HFFc6 (cell line): ENCODE measurements at regions not wholly inside any gene's neighbourhood (a gene's known extent, or its start where the extent isn't known, plus 50 kb on each side); places are given as distances from the start of the nearest gene placed in this dataset.
"Not testable (repeated sequence)": the region's sequence is repeated elsewhere in the genome, so short reads cannot be mapped to it uniquely, and the experiment has no call there.

Experiments
- DNase-seq: peaks from one replicate; pipeline ENCODE4 v3.0.0-alpha.2; 2018
- H3K27ac Mint-ChIP-seq: 2 replicates; pipeline ENCODE4 v1.8.0; 2020; ENCODE audit warnings: mild to moderate bottlenecking, mixed read lengths
- H3K27me3 Mint-ChIP-seq: 2 replicates; pipeline ENCODE4 v1.8.0; 2021; ENCODE audit warnings: mild to moderate bottlenecking, moderate library complexity, mixed read lengths; ENCODE audit not compliant: insufficient read depth
- H3K36me3 Mint-ChIP-seq: 2 replicates; pipeline ENCODE4 v1.8.0; 2021; ENCODE audit warnings: low read depth, mixed read lengths
- H3K4me1 Mint-ChIP-seq: 2 replicates; pipeline ENCODE4 v1.8.0; 2020; ENCODE audit warnings: low read depth, mixed read lengths
- H3K4me3 Mint-ChIP-seq: 2 replicates; pipeline ENCODE4 v1.8.0; 2020; ENCODE audit warnings: mild to moderate bottlenecking, moderate library complexity, mixed read lengths
- H3K9me3 Mint-ChIP-seq: 2 replicates; pipeline ENCODE4 v1.8.0; 2020; ENCODE audit warnings: mild to moderate bottlenecking, mixed read lengths
- TF ChIP-seq, protein P1 (sequence below): fragments of 200-600 bp; sonication (generic); IDR thresholded peaks from 2 replicates; pipeline ENCODE4 v1.5.0; 2021; ENCODE audit warnings: antibody characterized with exemption, mild to moderate bottlenecking

DNA sequence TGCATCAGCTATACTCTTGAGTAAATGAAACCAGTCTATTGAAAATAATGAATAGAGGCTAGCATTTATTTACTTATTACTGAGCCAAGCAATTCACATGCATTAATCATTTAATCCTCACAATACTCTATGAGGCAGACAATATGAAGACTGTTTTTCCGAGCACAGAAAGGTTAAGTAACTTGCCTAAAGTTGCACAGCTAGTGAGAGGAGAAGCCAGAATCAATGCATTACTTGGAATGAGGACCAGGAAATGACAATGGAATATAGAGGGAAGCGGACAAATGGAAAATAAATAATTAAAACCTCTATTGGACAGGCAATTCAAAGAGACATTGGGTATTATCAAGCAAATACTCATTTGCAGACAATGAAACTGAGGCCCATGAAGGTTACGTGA is 207.6 kb upstream of the PRKCQ start:
- Mint-ChIP-seq H3K9me3 (no peaks in the 10 kb centered on the region), H3K4me3 (no peak overlapping the region), H3K27me3 (peaks cover 1% of the 10 kb centered on the region; the same call in 1 of the 2 replicates), H3K36me3 (no peaks in the 10 kb centered on the region), H3K4me1 (no peaks in the 10 kb centered on the region), H3K27ac (no peak overlapping the region)
- TF ChIP-seq, protein P1, sequence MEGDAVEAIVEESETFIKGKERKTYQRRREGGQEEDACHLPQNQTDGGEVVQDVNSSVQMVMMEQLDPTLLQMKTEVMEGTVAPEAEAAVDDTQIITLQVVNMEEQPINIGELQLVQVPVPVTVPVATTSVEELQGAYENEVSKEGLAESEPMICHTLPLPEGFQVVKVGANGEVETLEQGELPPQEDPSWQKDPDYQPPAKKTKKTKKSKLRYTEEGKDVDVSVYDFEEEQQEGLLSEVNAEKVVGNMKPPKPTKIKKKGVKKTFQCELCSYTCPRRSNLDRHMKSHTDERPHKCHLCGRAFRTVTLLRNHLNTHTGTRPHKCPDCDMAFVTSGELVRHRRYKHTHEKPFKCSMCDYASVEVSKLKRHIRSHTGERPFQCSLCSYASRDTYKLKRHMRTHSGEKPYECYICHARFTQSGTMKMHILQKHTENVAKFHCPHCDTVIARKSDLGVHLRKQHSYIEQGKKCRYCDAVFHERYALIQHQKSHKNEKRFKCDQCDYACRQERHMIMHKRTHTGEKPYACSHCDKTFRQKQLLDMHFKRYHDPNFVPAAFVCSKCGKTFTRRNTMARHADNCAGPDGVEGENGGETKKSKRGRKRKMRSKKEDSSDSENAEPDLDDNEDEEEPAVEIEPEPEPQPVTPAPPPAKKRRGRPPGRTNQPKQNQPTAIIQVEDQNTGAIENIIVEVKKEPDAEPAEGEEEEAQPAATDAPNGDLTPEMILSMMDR: no peak
- DNase-seq: no peak

DNA sequence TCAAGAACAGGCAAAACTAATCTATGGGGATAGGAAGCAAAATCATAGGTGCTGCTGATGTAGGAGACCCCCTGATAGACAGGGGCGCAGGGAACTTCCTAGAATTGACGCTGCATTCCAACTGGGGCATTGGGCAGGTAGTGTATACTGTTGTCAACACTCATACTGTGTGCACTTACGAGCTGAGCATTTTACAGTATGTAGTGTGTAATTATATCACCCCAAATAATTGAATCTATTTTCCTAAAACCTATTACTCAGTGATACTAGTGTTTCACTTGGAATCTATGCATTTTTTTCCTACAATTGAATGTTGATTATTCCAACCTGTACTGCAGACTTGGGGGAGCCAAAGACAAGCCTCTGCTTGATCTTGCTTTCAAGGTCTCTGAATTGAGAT is 207.0 kb upstream of the PRKCQ start:
- Mint-ChIP-seq H3K9me3 (no peaks in the 10 kb centered on the region), H3K27ac (no peak overlapping the region), H3K27me3 (peaks cover 1% of the 10 kb centered on the region; the same call in 1 of the 2 replicates), H3K4me1 (peaks cover under 1% of the 10 kb centered on the region; the same call in 1 of the 2 replicates), H3K36me3 (no peaks in the 10 kb centered on the region), H3K4me3 (no peak overlapping the region)
- TF ChIP-seq, protein P1: no peak
- DNase-seq: no peak

DNA sequence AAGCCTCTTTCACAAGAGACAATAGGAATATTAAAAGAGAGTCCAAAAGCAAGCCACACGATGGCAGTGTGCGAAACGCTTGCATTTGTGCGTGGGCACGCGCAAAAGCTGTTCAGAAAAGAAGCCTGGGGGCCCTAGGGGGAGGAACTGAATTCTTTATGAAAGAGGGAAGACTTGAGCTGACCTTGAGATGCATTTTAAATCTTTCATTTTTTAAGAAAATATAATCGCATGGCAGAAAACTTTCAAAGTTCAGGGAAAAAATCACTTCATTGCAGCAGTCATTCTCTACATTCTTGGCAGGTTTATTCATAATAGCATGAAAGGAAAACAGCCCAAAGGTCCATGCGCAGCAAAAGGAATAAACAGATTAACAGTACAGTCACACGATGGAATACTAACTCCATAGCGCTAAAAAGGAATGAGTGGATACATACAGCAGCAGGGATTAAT is 206.5 kb upstream of the PRKCQ start:
- Mint-ChIP-seq H3K4me1 (peaks cover 5% of the 10 kb centered on the region), H3K27ac (no peak overlapping the region), H3K9me3 (no peaks in the 10 kb centered on the region), H3K27me3 (peaks cover 1% of the 10 kb centered on the region), H3K36me3 (no peaks in the 10 kb centered on the region), H3K4me3 (no peak overlapping the region)
- DNase-seq: peak; percentile 62
- TF ChIP-seq, protein P1: peak; percentile 78

DNA sequence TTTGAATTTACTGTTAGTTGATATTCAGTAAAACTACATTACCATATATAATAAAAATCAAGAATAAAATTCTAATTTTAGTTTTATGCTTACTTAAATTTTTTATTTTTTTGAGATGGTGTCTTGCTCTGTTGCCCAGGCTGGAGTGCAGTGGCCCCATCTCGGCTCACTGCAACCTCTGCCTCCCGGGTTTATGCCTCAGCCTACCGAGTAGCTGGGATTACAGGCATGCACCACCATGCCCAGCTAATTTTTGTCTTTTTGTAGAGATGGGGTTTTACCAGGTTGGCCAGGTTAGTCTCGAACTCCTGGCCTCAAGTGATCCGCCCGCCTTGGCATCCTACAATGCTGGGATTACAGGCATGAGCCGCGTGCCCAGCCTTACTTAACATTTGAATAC is 204.4 kb upstream of the PRKCQ start:
- H3K9me3 Mint-ChIP-seq: not testable (repeated sequence)

DNA sequence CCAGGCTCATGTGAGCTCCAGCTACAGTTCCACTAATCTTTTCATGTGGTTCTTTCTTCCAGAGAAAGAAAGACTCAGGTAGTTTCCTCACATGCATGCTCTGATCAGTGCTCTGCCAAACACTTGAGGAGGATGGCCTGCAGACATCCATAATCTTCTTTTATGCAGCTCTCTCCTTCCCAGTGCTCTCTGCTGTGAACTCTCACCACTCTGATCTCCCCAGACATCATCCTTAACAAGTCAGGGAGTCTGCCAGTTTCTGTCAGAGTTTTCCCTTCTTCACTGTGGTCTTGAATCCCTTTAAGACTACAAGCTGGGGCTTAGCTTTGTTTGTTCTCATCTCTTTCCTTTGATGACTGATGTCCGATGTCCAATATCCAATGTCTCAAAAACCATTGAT is 203.4 kb upstream of the PRKCQ start:
- Mint-ChIP-seq H3K36me3 (no peaks in the 10 kb centered on the region), H3K4me1 (peaks cover 33% of the 10 kb centered on the region), H3K4me3 (no peak overlapping the region), H3K9me3 (no peaks in the 10 kb centered on the region), H3K27me3 (peaks cover 1% of the 10 kb centered on the region; the same call in 1 of the 2 replicates), H3K27ac (no peak overlapping the region)
- TF ChIP-seq, protein P1: no peak
- DNase-seq: no peak

More for the DNA sequence above, 204.4 kb upstream of the PRKCQ start:
- DNase-seq, H3K27me3 Mint-ChIP-seq, H3K4me3 Mint-ChIP-seq, H3K27ac Mint-ChIP-seq, H3K36me3 Mint-ChIP-seq: not testable (repeated sequence)
- peaks cover 27% of the 10 kb centered on the region for H3K4me1 Mint-ChIP-seq

DNA sequence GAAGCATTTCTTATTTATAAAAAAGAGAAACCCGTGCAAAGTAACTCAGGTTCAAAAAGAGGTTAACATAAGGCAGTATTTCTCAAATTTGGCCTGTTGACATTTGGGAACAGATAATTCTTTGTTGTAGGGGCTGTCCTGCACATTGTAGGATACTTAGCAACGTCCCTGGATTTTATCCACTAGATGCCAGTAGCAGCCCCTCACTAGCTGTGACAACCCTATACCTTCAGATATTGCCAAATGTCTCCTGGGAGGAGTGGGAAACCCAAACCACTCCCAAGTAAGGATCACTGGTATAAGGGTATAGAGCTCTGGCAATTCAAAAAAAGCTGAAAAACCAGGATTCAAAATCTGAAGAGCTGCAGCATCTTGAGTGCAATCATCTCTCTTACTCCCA is 202.3 kb upstream of the PRKCQ start:
- peaks cover 43% of the 10 kb centered on the region for H3K4me1 Mint-ChIP-seq
- no peak for DNase-seq
- TF ChIP-seq, protein P1: no peak
- H3K4me3 Mint-ChIP-seq: no peak overlapping the region
- H3K27ac Mint-ChIP-seq: no peak overlapping the region
- H3K9me3 Mint-ChIP-seq: no peaks in the 10 kb centered on the region
- no peaks in the 10 kb centered on the region for H3K36me3 Mint-ChIP-seq
- peaks cover 4% of the 10 kb centered on the region; the same call in 1 of the 2 replicates for H3K27me3 Mint-ChIP-seq
